NCI-H226 (cell line): ENCODE measurements at regions not wholly inside any gene's neighbourhood (a gene's known extent, or its start where the extent isn't known, plus 50 kb on each side); places are given as distances from the start of the nearest gene placed in this dataset.

ENCODE experiments used
- DNase-seq: peaks from one replicate; pipeline ENCODE4 v3.0.0-alpha.2; 2015

DNA sequence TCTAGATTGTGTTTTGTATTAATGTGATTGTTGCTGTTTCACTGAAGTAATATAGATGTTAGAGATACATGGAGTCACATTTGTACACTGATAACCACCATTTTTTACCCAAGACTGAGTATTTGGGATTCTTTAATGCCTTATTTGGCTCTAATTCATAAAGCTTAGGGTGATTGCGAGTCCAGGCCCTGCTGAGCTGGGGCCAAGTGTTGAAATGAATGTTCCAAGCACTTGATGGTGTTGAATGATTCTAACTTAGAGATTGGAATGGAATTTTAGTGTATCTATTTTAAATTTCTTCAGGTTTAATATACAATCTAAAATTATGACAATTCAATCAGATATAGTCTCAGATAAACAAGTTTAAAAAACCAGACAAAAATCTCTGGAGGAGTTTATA lies 329.4 kb upstream of the SLC35B3 start:
- DNase-seq = no peak

DNA sequence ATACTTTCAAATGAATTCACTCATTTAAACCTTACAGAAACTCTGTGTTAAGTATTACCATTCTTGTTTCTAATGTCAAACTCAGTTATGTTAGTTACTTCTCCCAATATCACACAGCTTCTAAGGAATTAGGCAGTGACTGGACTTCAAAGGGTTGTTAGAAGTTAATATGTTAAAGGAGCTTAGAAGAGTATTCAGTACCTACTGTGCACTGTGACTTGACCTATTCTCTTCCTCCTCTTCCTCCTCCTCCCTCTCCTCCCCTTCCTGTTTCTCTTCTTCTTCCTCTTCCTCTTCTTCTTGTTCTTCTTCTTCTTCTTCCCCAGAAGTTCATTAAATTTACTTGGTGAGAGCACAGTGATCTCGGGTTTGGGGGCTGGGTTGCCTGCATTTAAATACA lies 325.6 kb upstream of the SLC35B3 start:
- no peak for DNase-seq

DNA sequence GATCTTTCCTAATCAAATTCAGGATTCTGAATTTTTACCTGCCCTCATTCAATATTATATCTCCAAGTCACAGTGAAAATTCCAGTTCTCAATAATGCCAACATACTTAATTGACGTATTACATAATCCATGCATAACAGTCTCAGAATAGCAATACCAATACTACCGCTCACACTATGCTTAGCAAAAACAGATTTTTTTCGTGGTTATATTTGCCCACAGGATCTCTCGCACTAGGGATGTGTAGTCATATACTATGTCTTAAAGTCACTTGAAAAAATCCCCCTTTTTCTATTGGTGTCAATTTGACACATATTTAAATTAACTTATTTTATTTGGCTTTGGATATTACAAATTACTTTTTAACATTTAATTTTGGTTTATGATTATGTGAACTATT lies 323.1 kb upstream of the SLC35B3 start:
- no peak for DNase-seq

DNA sequence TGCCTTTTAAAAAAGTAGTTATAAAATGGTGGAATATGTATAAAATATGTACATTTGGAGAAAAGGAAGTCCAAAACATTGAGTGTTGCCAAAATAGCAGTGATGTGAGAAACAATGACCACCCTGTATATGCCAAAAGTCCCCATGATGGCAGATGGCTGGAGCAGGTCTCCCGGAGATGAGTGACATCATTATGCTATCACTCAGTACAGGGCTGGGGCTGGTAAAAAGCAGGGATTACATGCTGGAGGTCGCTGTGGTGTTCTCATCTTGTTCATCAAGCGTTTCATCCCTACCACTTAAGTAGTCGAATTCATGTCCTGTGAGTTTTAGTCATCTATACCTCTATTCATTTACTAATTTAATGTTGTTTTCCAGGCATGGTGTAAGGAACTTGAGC lies 315.3 kb upstream of the SLC35B3 start:
- no peak for DNase-seq

DNA sequence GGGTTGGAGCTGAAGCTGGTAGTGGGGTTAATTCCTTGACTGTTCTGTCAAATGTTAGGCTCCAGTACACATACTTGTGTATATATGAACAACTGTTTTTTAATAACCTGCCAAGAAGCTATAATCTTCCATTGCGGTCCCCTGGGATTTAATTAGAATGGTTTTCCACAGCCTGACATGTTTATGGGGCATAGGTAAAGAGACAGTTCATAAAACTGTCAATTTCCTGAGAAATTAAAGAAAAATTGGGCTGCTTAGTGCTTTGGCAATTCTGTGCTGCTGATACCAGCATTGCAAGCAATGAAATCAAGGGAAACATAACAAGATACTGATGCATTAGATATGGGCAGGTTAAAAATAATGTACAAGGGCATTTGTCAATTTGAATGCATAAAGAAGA lies 314.1 kb upstream of the SLC35B3 start:
- DNase-seq = no peak

DNA sequence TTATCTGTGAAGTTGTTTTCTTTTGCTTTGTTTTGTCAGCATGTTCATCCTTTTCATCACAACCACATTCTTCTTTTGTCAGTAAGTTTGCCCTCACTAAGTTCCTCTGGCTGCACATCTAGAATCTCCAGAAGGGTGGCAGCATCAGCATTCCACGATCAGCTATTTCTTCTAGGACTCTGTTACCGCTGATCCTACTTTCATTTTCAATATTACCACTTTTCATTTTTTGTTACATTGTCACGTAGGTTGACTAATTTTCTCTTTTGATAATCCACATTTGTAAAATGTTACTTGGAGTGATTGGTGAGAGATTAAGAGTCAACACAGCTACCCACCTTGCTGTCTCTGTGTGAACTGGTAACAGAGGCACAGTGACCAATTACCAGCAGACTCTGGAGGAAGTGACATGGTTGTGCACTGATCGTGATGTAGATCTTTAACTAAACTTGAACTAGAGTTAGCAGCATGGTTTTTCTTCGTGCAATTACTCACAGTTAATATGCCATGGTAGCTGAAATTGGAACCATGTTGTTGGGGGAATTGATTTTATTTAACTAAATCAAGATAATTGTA lies 307.9 kb upstream of the SLC35B3 start:
- DNase-seq = no peak

DNA sequence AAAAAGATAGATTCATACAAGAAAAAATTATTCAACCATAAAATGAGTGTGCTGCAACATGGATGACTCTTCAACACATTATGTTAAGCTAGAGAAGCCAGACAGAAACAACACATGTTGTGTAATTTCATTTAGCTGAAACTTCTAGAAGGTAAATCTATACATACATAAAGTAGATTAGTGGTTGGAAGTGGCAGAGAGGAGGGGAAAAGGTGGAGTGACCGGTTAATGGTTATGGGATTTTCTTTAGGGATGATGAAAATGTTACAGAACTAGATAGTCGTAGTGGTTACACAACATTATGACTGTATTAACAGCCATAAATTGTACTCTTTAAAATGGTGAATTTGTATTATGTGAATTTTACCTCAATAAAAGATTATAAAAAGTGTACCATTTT lies 304.1 kb upstream of the SLC35B3 start:
- no peak for DNase-seq

DNA sequence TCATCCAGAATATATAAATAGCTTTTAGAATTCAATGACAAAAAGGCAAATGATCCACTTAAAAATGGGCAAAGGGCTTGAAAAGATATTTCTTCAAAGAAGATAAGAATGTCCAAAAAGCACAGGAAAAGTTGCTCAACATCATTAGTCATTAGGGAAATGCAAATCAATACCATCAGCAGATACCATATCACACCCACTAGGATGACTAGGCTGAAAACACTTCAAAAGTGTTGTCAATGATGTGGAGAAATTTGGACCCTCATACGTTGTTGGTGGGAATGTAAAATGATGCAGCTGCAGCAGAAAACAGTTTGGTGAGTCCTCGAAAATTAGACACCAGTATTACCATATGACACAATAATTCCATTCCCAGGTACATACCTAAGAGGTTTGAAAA lies 303.6 kb upstream of the SLC35B3 start:
- DNase-seq = no peak

DNA sequence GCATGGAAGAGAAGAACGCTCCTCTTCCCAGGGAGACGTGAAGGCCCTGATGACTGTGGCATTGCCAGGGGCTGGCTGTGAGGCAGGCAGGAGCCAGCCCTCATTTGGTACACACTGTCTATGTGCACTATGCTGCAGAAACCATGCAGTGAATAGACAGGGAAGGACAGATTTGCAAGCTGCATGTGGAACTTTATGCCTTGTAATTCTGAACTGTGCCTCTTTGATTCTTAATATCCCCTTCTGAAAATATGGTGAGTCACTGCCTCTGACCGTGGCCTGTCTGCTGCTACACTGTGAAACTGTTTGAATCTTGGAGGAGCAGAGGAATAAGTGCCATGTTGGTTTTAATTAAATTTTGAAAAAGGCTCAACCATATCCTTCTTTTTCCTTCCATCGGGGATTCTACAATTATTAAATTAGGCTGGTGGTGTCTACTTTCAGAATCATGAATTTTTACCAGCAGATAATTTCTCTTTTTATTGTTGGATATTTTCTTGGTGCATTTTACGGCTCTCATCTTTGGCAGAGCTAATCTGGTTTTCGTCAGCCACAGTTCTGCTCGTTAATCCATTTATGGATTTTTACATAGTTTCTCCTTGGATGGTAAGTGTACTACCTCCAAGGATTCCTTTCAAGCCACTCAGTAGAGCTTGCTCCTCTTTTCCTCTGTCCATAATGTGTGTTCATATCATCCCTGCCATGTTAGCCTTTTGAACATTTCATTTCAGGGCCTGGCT lies 301.0 kb upstream of the SLC35B3 start:
- DNase-seq = no peak

DNA sequence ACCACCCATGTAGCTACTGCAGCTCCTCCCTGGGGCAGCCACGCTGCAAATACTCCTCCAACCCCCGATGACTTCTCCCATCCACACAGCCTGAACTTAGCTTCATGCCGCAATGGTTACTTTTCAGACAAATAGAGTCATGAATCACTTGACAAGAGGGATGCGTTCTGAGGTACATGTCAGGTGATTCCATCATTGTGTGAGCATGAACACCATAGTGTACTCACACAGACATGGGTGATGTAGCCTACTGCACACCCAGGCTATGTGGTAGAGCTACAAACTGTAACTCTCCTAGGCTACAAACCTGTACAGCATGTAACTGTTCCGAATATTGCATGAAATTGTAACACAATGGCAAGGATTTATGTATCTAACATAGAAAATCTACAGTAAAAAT lies 298.5 kb upstream of the SLC35B3 start:
- no peak for DNase-seq

DNA sequence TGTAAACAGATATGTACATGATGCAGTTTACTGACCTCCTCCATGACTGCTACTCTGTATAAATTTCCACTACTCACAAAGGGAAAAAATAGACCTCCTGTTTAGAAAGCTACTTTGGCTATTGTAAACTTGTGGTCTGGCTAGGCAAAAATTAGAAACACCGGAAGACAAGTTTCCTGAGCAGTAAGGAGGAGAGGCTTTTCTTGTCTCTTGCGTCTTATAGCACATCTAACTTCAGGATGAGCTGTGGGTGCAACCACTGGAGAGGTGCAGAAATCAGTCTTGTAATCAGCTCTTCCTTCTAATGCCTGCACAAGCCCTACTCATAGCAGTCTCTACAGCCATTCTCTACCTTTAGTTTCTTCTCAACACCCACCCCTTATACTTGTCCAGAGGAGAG lies 296.5 kb upstream of the SLC35B3 start:
- no peak for DNase-seq

DNA sequence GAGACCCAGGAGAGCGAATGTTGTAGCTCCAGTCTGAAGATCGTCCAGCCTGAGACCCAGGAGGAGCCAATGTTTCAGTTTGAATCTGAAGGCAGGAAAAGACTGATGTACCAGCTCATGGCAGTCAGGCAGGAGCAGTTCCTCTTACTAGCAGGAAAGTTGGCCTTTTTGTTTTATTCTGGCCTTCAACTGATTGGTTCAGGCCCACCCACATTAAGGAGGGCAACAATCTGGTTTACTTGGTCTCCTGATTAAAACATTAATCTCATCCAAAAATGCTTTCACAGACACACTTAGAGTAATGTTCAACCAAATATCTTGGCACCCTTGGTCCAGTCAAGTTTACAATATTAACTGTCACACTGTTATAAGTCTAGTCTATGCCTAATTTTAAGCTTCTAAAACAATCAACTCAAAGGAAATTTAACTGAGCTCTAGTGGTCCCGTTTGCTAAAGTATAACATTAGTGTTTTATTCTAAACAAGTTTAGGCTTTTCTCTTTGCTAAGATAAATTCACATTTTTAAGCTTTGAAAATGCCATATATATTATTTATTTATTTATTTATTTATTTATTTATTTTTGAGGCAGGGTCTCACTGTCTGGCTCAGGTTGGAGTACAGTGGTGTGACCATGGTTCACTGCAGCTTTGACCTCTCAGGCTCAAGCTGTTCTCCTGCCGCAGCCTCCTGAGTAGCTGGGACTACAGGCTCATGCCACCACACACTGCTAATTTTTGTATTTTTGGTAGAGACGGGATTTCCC lies 275.5 kb upstream of the SLC35B3 start:
- DNase-seq = no peak

DNA sequence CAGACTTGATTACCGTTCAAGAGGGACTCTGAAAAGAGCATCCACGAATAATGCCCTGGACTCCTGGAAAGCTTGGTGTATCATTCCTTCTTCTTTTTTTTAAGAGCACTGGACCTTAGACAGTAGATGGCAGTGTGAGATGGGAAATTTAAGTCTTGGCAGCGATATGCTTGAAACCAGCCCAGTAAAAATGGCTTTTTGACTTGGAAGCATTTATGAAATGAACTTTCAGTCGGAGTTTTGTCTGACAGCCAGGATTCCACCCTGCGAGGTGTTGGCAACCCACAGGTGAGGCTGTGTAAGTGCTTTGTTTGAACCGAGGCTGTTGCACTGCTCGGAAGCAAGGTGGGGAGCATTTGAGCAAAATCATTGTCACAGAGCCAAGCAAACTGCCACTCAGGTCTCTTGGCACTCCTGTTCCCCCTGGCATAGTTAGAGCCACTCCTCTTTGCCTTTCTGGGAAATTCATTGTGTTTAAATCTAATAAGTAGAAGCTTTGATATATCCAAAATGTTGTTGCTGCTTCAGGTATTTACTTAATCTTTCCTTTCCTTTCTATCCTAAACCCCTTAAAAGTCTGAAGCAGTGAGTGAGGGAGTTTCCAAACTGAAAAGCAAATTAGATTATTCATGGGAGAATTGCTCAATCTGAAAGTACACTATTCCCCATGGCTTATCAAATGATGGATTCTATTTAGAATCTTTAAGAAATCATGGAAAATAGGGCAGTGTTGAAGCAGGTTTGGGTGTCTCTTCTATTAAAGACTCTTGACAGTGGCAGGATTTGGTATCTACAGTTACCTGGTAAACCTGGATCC lies 272.8 kb upstream of the SLC35B3 start:
- peak; percentile 32 for DNase-seq

DNA sequence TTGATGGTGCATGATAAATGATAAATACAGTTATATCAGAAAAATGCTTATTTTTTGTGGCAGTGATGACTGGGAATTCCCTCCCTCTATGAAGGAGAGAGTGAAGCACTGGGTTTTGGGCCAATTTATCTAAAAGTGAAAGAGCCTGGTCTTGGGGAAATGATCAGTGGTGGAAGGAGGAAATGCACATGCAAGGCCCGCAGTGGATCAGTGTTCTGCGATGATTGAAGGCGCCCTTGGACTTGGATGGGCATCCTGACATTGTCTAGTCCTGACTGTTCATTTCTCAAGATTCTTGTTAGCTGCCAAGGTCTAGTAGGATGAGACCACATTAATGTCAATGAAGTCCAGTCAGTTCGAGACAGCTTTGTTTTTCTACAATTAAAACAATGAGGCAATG lies 272.0 kb upstream of the SLC35B3 start:
- no peak for DNase-seq

DNA sequence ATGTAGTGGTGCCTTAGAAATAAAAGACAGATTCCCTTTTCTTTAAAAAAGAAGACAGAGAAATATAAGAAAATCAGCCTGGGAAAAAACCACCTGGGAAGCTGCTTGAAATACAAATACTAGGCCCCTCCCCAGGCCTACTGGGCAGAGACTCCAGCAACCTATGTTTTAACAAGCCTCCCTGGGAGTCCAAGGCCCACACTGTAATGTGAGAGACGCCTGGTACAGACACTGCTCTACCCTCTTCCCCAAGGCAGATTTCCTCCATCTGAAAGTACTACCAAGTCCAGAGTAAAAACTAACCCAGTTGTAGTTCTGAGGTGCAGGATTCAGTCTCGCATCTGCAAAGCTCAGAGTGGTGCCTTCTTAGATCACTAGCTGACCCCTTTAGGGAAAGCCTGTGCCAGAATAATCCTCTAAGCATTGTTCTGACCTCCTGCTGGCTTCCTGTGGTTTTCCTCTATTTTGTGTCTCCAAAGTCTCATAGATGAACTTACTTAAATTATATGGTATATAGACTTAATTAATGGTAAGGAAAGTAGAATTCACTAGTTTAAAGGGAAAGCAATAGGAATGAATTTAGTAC lies 270.2 kb upstream of the SLC35B3 start:
- no peak for DNase-seq

DNA sequence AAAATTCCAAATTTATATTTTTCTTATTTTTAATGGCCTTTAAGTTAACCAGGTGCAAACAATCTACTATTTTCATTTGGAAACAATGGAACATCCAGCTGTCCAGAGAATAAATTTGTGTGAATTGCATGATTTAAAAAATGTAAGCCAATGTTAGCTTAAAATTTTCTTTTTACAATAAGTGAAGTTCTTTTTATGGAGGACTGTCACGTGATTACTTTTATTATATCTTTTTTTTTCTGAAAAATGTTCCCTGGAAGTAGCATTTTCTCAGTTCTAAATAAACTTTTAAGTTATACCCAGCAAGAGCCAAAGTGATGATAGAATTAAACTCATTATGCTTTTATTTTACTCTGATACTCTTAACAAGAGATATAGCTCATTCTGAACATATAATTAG lies 267.7 kb upstream of the SLC35B3 start:
- no peak for DNase-seq

DNA sequence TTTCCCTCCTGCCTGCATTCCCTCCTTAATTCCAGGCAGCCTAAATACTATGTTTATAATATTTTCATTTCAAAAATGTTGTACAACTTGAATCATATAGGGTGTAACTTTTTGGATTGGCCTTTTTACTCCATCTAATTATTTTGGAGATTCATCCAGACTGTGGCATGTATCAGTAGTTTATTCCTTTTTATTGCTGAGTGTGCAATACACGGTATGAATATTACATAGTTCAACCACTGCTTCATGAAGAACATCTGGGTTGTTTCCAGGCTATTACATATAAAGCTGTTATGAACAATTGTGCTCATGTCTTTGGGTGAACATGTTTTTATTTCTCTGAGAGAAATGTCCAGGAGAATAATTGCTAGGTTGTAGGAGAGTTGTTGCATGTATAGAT lies 253.5 kb upstream of the SLC35B3 start:
- DNase-seq = no peak

DNA sequence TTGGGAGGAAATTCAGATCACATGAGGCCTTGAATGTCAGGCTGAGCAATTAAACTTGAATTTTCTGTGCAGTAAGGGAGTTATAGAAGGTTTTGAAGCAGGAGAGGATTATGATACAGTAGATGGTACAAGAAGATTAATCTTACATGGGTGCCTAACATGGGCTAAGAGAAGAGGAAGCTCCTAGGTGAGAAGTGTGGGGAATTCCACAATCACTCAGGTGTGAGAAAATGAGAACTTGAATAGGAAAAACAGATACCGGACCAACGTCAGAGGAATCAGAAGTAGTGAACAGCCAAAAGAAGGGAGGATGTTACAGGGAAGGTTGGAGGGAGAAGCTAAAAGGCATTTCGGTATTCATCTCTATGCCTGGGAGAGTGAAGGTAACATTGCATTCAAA lies 250.7 kb upstream of the SLC35B3 start:
- no peak for DNase-seq

DNA sequence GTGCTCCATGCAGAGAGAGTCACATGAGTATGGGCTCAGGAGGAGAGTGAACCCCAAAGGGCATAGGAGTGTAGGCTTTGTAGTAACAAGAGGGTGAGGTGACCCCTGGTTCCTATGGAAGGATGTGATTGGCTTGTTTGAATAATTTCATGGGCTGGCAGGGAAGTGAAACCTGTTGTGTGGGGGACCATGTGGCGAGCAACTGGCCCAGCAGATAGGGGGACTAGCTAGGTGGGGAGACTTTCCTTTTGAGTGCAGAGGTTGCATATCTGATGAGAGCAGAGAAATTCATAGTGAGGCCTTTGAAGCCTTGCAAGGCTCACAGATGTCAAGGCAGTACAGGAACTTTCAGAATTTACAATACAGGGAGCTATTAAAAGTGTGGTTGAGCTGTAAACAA lies 247.9 kb upstream of the SLC35B3 start:
- DNase-seq = no peak

DNA sequence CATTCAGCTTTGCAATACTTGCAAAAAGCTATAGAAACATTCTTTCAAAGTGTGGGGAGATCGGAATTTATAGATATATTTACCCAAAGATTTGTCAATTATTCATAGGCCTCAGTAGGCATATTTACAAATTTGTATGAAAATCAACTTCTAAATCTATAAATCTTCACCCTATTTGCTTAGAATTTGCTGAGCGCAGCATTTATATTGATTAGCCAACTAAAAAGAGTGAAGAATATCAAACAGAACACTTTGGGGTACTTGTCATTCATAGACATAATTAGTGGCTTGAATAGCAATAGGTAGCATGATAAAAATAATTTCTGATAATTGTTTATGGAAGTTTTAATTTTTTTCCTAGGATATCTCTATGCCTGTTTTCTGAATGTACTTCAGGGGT lies 244.5 kb upstream of the SLC35B3 start:
- DNase-seq = no peak

DNA sequence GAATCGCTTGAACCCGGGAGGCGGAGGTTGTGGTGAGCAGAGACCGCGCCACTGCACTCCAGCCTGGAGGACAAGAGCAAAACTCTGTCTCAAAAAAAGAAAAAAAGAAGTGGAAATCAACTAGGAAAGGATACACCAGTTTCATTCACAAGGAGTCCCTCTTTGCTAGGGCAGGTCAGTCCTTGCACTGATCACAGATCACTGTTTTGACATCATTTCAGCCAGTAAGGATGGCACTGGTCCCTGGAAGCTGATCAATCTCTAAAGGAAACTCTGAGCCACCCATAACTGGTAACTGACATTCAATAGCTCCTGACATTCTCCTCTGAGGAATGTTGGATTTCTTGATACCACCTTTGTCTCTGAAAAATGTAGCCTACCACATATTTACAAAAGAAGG lies 243.1 kb upstream of the SLC35B3 start:
- DNase-seq = no peak

DNA sequence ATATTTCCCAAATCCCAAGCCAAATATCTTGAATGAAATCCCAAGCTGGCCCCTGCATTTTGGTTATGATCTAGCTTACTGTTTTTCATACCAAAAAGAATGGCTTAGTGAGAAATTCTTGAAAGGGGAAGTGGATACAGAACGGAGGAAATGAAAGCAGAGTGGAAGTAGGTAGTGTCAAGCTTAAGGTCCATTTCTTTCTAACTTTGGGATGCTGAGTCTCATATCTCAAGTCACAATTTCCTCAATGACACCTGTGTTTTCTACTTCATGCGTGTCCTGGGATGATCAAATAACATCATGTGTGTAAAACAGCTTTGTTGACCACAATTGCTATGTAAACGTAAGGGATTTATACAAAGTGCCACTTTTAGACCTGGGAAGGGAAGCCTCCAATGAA lies 238.8 kb upstream of the SLC35B3 start:
- DNase-seq = no peak

DNA sequence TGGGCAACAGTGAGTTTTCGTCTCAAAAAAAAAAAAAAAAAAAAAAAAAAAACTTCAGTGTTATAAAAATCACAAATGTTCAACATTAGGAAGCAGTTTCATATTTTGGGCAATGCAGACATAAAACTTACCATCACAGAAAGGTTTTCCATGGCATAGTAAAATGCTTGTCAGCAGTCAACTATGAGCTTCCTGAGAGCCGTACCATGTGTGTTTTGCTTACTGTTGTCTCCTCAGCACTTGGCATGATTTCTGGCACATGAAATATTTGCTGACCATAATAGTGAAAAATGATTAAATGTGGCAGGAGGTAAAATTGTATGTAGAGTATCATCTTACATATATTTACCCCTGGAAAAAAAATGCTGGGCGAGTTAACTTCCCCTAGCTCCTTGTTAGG lies 237.5 kb upstream of the SLC35B3 start:
- no peak for DNase-seq
